DOHH2 (cell line): ENCODE measurements at regions not wholly inside any gene's neighbourhood (a gene's known extent, or its start where the extent isn't known, plus 50 kb on each side); places are given as distances from the start of the nearest gene placed in this dataset.

Experiments
- CTCF ChIP-seq: fragments of 200-600 bp; sonication (generic); IDR thresholded peaks from one replicate; pipeline ENCODE4 v1.5.1; 2014; ENCODE audit warnings: antibody characterized with exemption, mild to moderate bottlenecking, low read depth, low read length; ENCODE audit not compliant: poor library complexity, severe bottlenecking
- EZH2phosphoT487 ChIP-seq: fragments of 200-600 bp; sonication (generic); IDR thresholded peaks from 2 replicates; pipeline ENCODE4 v1.6.1; 2017; ENCODE audit warnings: borderline replicate concordance, mild to moderate bottlenecking, antibody characterized with exemption, low read length, moderate library complexity, mixed read lengths

- TF ChIP-seq CTCF (no peak), EZH2phosphoT487 (no peak)
Measured at GRCh38 chr6:68200929-68201328, 434.2 kb upstream of the ADGRB3 start.
